ENCODE measurements at regions not wholly inside any gene's neighbourhood (a gene's known extent, or its start where the extent isn't known, plus 50 kb on each side); places are given as distances from the start of the nearest gene placed in this dataset.

GRCh38 chr2:51581636-51582267, 549.8 kb upstream of the NRXN1 start:
- TF ChIP-seq CTCF (IDR thresholded peaks at IDR 0.05): no peak
- TF ChIP-seq POLR2A (IDR thresholded peaks at IDR 0.05): no peak
- TF ChIP-seq EP300 (IDR thresholded peaks at IDR 0.05): no peak

Measured in sigmoid colon (tissue), 4 donors.